ENCODE measurements at regions not wholly inside any gene's neighbourhood (a gene's known extent, or its start where the extent isn't known, plus 50 kb on each side); places are given as distances from the start of the nearest gene placed in this dataset.

- Histone ChIP-seq H3K4me3 (ENCODE audit: low read depth, low read length, poor library complexity, severe bottlenecking) (no peak overlapping the region), H3K4me1 (ENCODE audit: insufficient read depth, low read length, severe bottlenecking) (no peaks in the 10 kb centered on the region), H3K36me3 (ENCODE audit: insufficient read depth, low read length) (no peaks in the 10 kb centered on the region), H3K9me2 (ENCODE audit: low read depth, low read length) (no peaks in the 10 kb centered on the region), H3F3A (ENCODE audit: insufficient read depth, low read length) (no peaks in the 10 kb centered on the region), H4K20me1 (ENCODE audit: insufficient read depth, low read length) (no peaks in the 10 kb centered on the region), H3K79me2 (ENCODE audit: insufficient read depth, low read length) (no peaks in the 10 kb centered on the region), H3K9me3 (ENCODE audit: low read length) (no peaks in the 10 kb centered on the region), H3K27ac (ENCODE audit: low read depth, low read length, poor library complexity, severe bottlenecking) (no peak overlapping the region), H2AFZ (ENCODE audit: low read length) (no peak overlapping the region), H3K27me3 (ENCODE audit: insufficient read depth, low read length) (no peaks in the 10 kb centered on the region), H3K9ac (ENCODE audit: low read length) (no peak overlapping the region), H3K4me2 (ENCODE audit: low read length) (no peak overlapping the region)
- TF ChIP-seq, protein P1, sequence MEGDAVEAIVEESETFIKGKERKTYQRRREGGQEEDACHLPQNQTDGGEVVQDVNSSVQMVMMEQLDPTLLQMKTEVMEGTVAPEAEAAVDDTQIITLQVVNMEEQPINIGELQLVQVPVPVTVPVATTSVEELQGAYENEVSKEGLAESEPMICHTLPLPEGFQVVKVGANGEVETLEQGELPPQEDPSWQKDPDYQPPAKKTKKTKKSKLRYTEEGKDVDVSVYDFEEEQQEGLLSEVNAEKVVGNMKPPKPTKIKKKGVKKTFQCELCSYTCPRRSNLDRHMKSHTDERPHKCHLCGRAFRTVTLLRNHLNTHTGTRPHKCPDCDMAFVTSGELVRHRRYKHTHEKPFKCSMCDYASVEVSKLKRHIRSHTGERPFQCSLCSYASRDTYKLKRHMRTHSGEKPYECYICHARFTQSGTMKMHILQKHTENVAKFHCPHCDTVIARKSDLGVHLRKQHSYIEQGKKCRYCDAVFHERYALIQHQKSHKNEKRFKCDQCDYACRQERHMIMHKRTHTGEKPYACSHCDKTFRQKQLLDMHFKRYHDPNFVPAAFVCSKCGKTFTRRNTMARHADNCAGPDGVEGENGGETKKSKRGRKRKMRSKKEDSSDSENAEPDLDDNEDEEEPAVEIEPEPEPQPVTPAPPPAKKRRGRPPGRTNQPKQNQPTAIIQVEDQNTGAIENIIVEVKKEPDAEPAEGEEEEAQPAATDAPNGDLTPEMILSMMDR (IDR thresholded peaks at IDR 0.05; ENCODE audit: low read length): no peak
- no peak for TF ChIP-seq EZH2 (IDR thresholded peaks at IDR 0.05; ENCODE audit: borderline replicate concordance, low read length)
Observed at GRCh38 chr10:130662775-130663174, 526.6 kb downstream of the GLRX3 start.

GRCh38 chr10:130664526-130664925 lies 528.3 kb downstream of the GLRX3 start:
- no peaks in the 10 kb centered on the region for H3K4me1 ChIP-seq (ENCODE audit: insufficient read depth, low read length, severe bottlenecking)
- no peaks in the 10 kb centered on the region for H4K20me1 ChIP-seq (ENCODE audit: insufficient read depth, low read length)
- no peak overlapping the region for H3K27ac ChIP-seq (ENCODE audit: low read depth, low read length, poor library complexity, severe bottlenecking)
- no peak overlapping the region for H3K4me3 ChIP-seq (ENCODE audit: low read depth, low read length, poor library complexity, severe bottlenecking)
- no peaks in the 10 kb centered on the region for H3K79me2 ChIP-seq (ENCODE audit: insufficient read depth, low read length)
- H3K36me3 ChIP-seq (ENCODE audit: insufficient read depth, low read length): no peaks in the 10 kb centered on the region
- H3K4me2 ChIP-seq (ENCODE audit: low read length): no peak overlapping the region
- no peak overlapping the region for H2AFZ ChIP-seq (ENCODE audit: low read length)
- no peak overlapping the region for H3K9ac ChIP-seq (ENCODE audit: low read length)
- H3K27me3 ChIP-seq (ENCODE audit: insufficient read depth, low read length): no peaks in the 10 kb centered on the region
- H3K9me3 ChIP-seq (ENCODE audit: low read length): no peaks in the 10 kb centered on the region
- H3F3A ChIP-seq (ENCODE audit: insufficient read depth, low read length): no peaks in the 10 kb centered on the region
- TF ChIP-seq, protein P1 (IDR thresholded peaks at IDR 0.05; ENCODE audit: low read length): no peak
- no peak for TF ChIP-seq EZH2 (IDR thresholded peaks at IDR 0.05; ENCODE audit: borderline replicate concordance, low read length)
- H3K9me2 ChIP-seq (ENCODE audit: low read depth, low read length): no peaks in the 10 kb centered on the region

DNA sequence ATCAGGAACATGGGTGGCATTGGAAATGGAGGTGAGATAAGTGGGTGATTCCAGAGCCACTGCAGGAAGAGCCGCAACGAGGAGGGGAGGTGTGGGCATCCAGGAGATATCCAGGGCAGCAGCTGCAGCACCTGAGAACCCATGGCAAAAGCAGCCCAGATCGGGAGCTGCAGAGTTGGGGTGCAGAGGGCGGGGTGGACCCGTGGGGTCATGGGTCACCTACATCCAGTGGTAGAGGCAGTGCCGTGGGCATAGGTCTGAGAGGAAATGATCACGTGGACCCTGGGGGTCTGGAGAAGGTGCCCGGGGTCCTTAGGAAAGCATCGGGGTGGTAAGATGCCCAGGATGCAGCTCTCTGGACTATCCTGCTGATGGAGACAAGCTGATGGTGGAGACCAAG lies 530.0 kb downstream of the GLRX3 start:
- no peaks in the 10 kb centered on the region for H3K4me1 ChIP-seq (ENCODE audit: insufficient read depth, low read length, severe bottlenecking)
- no peak for TF ChIP-seq EZH2 (IDR thresholded peaks at IDR 0.05; ENCODE audit: borderline replicate concordance, low read length)
- TF ChIP-seq, protein P1 (IDR thresholded peaks at IDR 0.05; ENCODE audit: low read length): no peak
- no peaks in the 10 kb centered on the region for H3K36me3 ChIP-seq (ENCODE audit: insufficient read depth, low read length)
- no peak overlapping the region for H3K4me2 ChIP-seq (ENCODE audit: low read length)
- H3K9me3 ChIP-seq (ENCODE audit: low read length): no peaks in the 10 kb centered on the region
- H3K9ac ChIP-seq (ENCODE audit: low read length): no peak overlapping the region
- H3K4me3 ChIP-seq (ENCODE audit: low read depth, low read length, poor library complexity, severe bottlenecking): no peak overlapping the region
- H2AFZ ChIP-seq (ENCODE audit: low read length): no peak overlapping the region
- no peaks in the 10 kb centered on the region for H3K9me2 ChIP-seq (ENCODE audit: low read depth, low read length)
- no peaks in the 10 kb centered on the region for H4K20me1 ChIP-seq (ENCODE audit: insufficient read depth, low read length)
- no peaks in the 10 kb centered on the region for H3K79me2 ChIP-seq (ENCODE audit: insufficient read depth, low read length)
- H3K27ac ChIP-seq (ENCODE audit: low read depth, low read length, poor library complexity, severe bottlenecking): no peak overlapping the region
- no peaks in the 10 kb centered on the region for H3K27me3 ChIP-seq (ENCODE audit: insufficient read depth, low read length)
- H3F3A ChIP-seq (ENCODE audit: insufficient read depth, low read length): no peaks in the 10 kb centered on the region
